ENCODE measurements at regions not wholly inside any gene's neighbourhood (a gene's known extent, or its start where the extent isn't known, plus 50 kb on each side); places are given as distances from the start of the nearest gene placed in this dataset.

- peak; percentile 89 for TF ChIP-seq FOSL1 (tag; conservative IDR thresholded peaks at IDR 0.05)
These were observed 117.6 kb upstream of the ANKRD55 start (continued) for GRCh38 chr5:56350597-56351170.

- ChIA-PET POLR2A (interaction anchor here (0.7 to 1.8 kb wide), 4 partner anchors 11 to 824 kb away, joined by 3 to 4 read pairs (median 3); partner anchors contain the start of gene GPBP1), CTCF (ENCODE audit: low intra/inter-chr PET ratio) (no interaction called here)
- Histone ChIP-seq H3K27ac (ENCODE audit: extremely low read depth, low read depth, low read length) (no peak overlapping the region), H3K36me3 (ENCODE audit: control insufficient read depth, insufficient read depth, low read length) (no peaks in the 10 kb centered on the region), H3K27me3 (ENCODE audit: control insufficient read depth in 2 of 2, insufficient read depth in 2 of 2, low read length in 2 of 2) (peaks cover 2 to 12% of the 10 kb centered on the region in 2 experiments; a peak in 3 of 5 replicates), H3K4me2 (ENCODE audit: insufficient read depth, low read length) (no peak overlapping the region), H3K79me2 (ENCODE audit: control insufficient read depth, insufficient read depth, low read length) (no peaks in the 10 kb centered on the region), H3K4me3 (no peak overlapping the region), H4K20me1 (replicated peaks; ENCODE audit: control insufficient read depth, insufficient read depth, low read length) (no peaks in the 10 kb centered on the region), H2AFZ (ENCODE audit: low read depth, low read length) (no peak overlapping the region), H3K9me3 (replicated peaks; ENCODE audit: control insufficient read depth, insufficient read depth, low read depth, low read length) (no peaks in the 10 kb centered on the region), H3K9ac (ENCODE audit: insufficient read depth in 1 of 2, low read depth in 2 of 2, low read length in 2 of 2) (no peak overlapping the region), H3K9me1 (ENCODE audit: control insufficient read depth, insufficient read depth, low read length) (no peaks in the 10 kb centered on the region), H3K4me1 (replicated peaks in 1 of 2; ENCODE audit: control insufficient read depth in 2 of 2, insufficient read depth in 2 of 2, low read length in 2 of 2) (no peaks in the 10 kb centered on the region)
- intact Hi-C loops (cut with micrococcal nuclease) (no loop called here), in situ Hi-C loops (cut with MboI) (no loop called here)
- TF ChIP-seq CEBPZ (IDR thresholded peaks at IDR 0.05; ENCODE audit: borderline replicate concordance, low read depth, low read length) (no peak), ZNF766 (CRISPR knock-in tag; conservative IDR thresholded peaks at IDR 0.05) (peak; percentile 67), ZNF121 (CRISPR knock-in tag; conservative IDR thresholded peaks at IDR 0.05) (no peak), ETV5 (CRISPR knock-in tag; IDR thresholded peaks at IDR 0.05; ENCODE audit: low read depth) (no peak), BRD9 (IDR thresholded peaks at IDR 0.05; ENCODE audit: low read depth, partially characterized antibody) (no peak), RFX1 (IDR thresholded peaks at IDR 0.05) (no peak)
- no peak for FAIRE-seq
- DNase-seq (ENCODE audit: extremely low read depth in 1 of 4, low spot score in 3 of 4), result no peak
- WGBS (ENCODE audit: insufficient coverage, low coverage, missing lambda C conversion rate), result 3% methylated on average over 3 of the region's 3 CpGs
- no TSS peak for BruUV-seq (replicated peaks)
- no peak for ATAC-seq
These were observed 117.0 kb upstream of the ANKRD55 start for GRCh38 chr5:56350011-56350596.

All from K562 (cell line).